ENCODE measurements at regions not wholly inside any gene's neighbourhood (a gene's known extent, or its start where the extent isn't known, plus 50 kb on each side); places are given as distances from the start of the nearest gene placed in this dataset.

DNA sequence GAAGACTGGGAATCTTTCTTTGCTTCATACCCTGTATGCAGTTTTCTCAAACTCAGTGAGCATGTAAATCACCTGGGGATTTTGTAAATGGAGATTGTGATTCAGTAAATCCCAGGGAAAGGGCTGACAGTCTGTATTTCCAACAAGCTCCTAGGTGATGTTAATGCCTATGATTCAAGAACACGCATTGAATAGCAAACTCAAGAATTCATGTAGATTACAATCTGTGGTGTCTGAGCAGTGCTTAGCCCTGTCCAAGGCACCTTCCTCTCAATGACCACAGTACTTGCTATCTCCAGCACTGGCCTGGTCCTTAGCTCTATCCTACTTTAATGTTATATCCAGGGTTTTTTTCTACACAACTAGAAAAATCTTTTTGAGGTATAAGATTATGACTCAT lies 721.4 kb upstream of the MEF2C start:
- H3K79me2 ChIP-seq (ENCODE audit: insufficient read depth, low read depth, low read length) = no peaks in the 10 kb centered on the region
- no TSS peak for BruUV-seq (replicated peaks)
- no peak overlapping the region for H3K27ac ChIP-seq (ENCODE audit: low read depth, low read length, poor library complexity, severe bottlenecking)
- TF ChIP-seq EZH2phosphoT487 (IDR thresholded peaks at IDR 0.05; ENCODE audit: borderline replicate concordance, low read depth, low read length) = no peak
- TF ChIP-seq, protein P1, sequence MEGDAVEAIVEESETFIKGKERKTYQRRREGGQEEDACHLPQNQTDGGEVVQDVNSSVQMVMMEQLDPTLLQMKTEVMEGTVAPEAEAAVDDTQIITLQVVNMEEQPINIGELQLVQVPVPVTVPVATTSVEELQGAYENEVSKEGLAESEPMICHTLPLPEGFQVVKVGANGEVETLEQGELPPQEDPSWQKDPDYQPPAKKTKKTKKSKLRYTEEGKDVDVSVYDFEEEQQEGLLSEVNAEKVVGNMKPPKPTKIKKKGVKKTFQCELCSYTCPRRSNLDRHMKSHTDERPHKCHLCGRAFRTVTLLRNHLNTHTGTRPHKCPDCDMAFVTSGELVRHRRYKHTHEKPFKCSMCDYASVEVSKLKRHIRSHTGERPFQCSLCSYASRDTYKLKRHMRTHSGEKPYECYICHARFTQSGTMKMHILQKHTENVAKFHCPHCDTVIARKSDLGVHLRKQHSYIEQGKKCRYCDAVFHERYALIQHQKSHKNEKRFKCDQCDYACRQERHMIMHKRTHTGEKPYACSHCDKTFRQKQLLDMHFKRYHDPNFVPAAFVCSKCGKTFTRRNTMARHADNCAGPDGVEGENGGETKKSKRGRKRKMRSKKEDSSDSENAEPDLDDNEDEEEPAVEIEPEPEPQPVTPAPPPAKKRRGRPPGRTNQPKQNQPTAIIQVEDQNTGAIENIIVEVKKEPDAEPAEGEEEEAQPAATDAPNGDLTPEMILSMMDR (conservative IDR thresholded peaks at IDR 0.05; ENCODE audit: low read length) = no peak
- H3K4me3 ChIP-seq (ENCODE audit: low read depth, low read length, poor library complexity, severe bottlenecking) = no peak overlapping the region
- ChIA-PET POLR2A (no interaction called here), CTCF (ENCODE audit: unreplicated experiment) (no interaction called here)
- intact Hi-C loops (cut with micrococcal nuclease; ENCODE audit: unreplicated experiment) = no loop called here
- H4K20me1 ChIP-seq (ENCODE audit: insufficient read depth, low read length) = no peaks in the 10 kb centered on the region
- no peak for DNase-seq (ENCODE audit: low spot score)
- H3K36me3 ChIP-seq (ENCODE audit: insufficient read depth, low read length) = no peaks in the 10 kb centered on the region
- no peaks in the 10 kb centered on the region for H3K4me1 ChIP-seq (ENCODE audit: insufficient read depth, low read length, poor library complexity, severe bottlenecking)
- H3K4me2 ChIP-seq (ENCODE audit: low read length) = no peak overlapping the region
- no peaks in the 10 kb centered on the region for H3K9me2 ChIP-seq (ENCODE audit: insufficient read depth, low read length)
- H3K9me3 ChIP-seq (ENCODE audit: low read length) = no peaks in the 10 kb centered on the region
- no peak overlapping the region for H2AFZ ChIP-seq (ENCODE audit: low read length)

DNA sequence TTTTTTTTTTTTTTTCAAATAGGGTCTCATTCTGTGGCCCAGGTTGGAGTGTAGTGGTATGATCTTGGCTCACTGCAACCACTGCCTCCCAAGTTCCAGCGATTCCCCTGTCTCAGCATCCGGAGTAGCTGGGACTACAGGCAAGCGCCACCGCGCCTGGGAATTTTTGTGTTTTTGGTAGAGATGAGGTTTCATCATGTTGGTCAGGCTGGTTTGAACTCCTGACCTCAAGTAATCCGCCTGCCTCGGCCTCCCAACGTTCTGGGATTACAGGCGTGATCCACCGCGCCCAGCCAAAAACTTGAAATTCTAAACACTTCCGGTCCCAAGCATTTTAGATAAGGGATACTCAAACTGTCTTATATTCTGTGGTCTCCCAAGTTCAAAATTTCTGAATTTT lies 718.9 kb upstream of the MEF2C start:
- ChIA-PET POLR2A (no interaction called here), CTCF (ENCODE audit: unreplicated experiment) (no interaction called here)
- Histone ChIP-seq H3K79me2 (ENCODE audit: insufficient read depth, low read depth, low read length) (no peaks in the 10 kb centered on the region), H3K27ac (ENCODE audit: low read depth, low read length, poor library complexity, severe bottlenecking) (no peak overlapping the region), H3K4me3 (ENCODE audit: low read depth, low read length, poor library complexity, severe bottlenecking) (no peak overlapping the region), H3K9me2 (ENCODE audit: insufficient read depth, low read length) (no peaks in the 10 kb centered on the region), H3K9me3 (ENCODE audit: low read length) (no peaks in the 10 kb centered on the region), H3K4me2 (ENCODE audit: low read length) (no peak overlapping the region), H2AFZ (ENCODE audit: low read length) (no peak overlapping the region), H3K4me1 (ENCODE audit: insufficient read depth, low read length, poor library complexity, severe bottlenecking) (no peaks in the 10 kb centered on the region), H3K36me3 (ENCODE audit: insufficient read depth, low read length) (no peaks in the 10 kb centered on the region), H4K20me1 (ENCODE audit: insufficient read depth, low read length) (no peaks in the 10 kb centered on the region)
- no TSS peak for BruUV-seq (replicated peaks)
- no peak for DNase-seq (ENCODE audit: low spot score)
- intact Hi-C loops (cut with micrococcal nuclease; ENCODE audit: unreplicated experiment) = no loop called here
- TF ChIP-seq, protein P1 (conservative IDR thresholded peaks at IDR 0.05; ENCODE audit: low read length) = no peak
- TF ChIP-seq EZH2phosphoT487 (IDR thresholded peaks at IDR 0.05; ENCODE audit: borderline replicate concordance, low read depth, low read length) = no peak

DNA sequence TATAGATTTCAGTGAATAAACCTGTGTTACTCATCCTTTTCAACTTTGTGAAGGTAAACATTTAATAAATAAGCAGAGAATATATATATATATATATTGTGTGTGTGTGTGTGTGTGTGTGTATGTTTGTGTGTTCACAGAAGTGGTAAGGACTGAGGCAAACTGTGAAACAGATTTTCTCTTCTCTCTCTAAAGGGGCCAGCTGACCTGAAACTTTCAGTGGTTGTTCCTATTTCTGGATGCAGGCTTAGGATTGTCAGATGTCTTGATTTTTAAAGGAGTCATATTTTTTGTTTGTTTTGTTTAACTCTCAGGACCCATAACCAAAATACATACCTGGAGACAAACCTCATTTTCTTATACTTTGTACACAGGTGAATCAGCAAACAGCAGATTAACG lies 714.9 kb upstream of the MEF2C start:
- no peak for DNase-seq (ENCODE audit: low spot score)
- no peaks in the 10 kb centered on the region for H3K9me2 ChIP-seq (ENCODE audit: insufficient read depth, low read length)
- H2AFZ ChIP-seq (ENCODE audit: low read length) = no peak overlapping the region
- no TSS peak for BruUV-seq (replicated peaks)
- no peaks in the 10 kb centered on the region for H3K4me1 ChIP-seq (ENCODE audit: insufficient read depth, low read length, poor library complexity, severe bottlenecking)
- POLR2A ChIA-PET = no interaction called here
- no peak overlapping the region for H3K4me2 ChIP-seq (ENCODE audit: low read length)
- H3K9me3 ChIP-seq (ENCODE audit: low read length) = no peaks in the 10 kb centered on the region
- H3K4me3 ChIP-seq (ENCODE audit: low read depth, low read length, poor library complexity, severe bottlenecking) = no peak overlapping the region
- no peaks in the 10 kb centered on the region for H4K20me1 ChIP-seq (ENCODE audit: insufficient read depth, low read length)
- no peak overlapping the region for H3K27ac ChIP-seq (ENCODE audit: low read depth, low read length, poor library complexity, severe bottlenecking)
- TF ChIP-seq, protein P1 (conservative IDR thresholded peaks at IDR 0.05; ENCODE audit: low read length) = no peak
- no peak for TF ChIP-seq EZH2phosphoT487 (IDR thresholded peaks at IDR 0.05; ENCODE audit: borderline replicate concordance, low read depth, low read length)
- no peaks in the 10 kb centered on the region for H3K36me3 ChIP-seq (ENCODE audit: insufficient read depth, low read length)
- intact Hi-C loops (cut with micrococcal nuclease; ENCODE audit: unreplicated experiment) = no loop called here
- H3K79me2 ChIP-seq (ENCODE audit: insufficient read depth, low read depth, low read length) = no peaks in the 10 kb centered on the region
- CTCF ChIA-PET (ENCODE audit: unreplicated experiment) = no interaction called here

All from OCI-LY7 (cell line).